Stimulated activated CD8-positive, alpha-beta memory T cell treated with anti-CD3 and anti-CD28 coated beads, Interleukin-12 subunit alpha, Interleukin-12 subunit beta, amount 100 ng/mL, for 24 hours (primary cell): ENCODE measurements at regions not wholly inside any gene's neighbourhood (a gene's known extent, or its start where the extent isn't known, plus 50 kb on each side); places are given as distances from the start of the nearest gene placed in this dataset.

Experiments used
- DNase-seq: peaks from one replicate; pipeline ENCODE4 v3.0.0-alpha.2; 2020; ENCODE audit errors: extremely low read depth

GRCh38 chr14:104341532-104342434 lies 203.4 kb downstream of the KIF26A start:
- no peak for DNase-seq

- no peak for DNase-seq
These were observed 204.3 kb downstream of the KIF26A start for GRCh38 chr14:104342435-104343293.

GRCh38 chr14:104343294-104343625 lies 204.9 kb downstream of the KIF26A start:
- no peak for DNase-seq

GRCh38 chr14:104343690-104344640 lies 205.6 kb downstream of the KIF26A start:
- no peak for DNase-seq

GRCh38 chr14:104344818-104345620 lies 206.6 kb downstream of the KIF26A start:
- DNase-seq: no peak

- DNase-seq: no peak
These were observed 207.5 kb downstream of the KIF26A start for GRCh38 chr14:104345621-104346462.

- no peak for DNase-seq
These were observed 208.2 kb downstream of the KIF26A start for GRCh38 chr14:104346608-104347007.

- DNase-seq: no peak
These were observed 210.4 kb downstream of the KIF26A start for GRCh38 chr14:104348741-104349140.

GRCh38 chr14:104349950-104350349 lies 211.6 kb downstream of the KIF26A start:
- DNase-seq: no peak

- DNase-seq: no peak
These were observed 212.2 kb downstream of the KIF26A start for GRCh38 chr14:104350463-104351185.

- DNase-seq: no peak
These were observed 213.6 kb downstream of the KIF26A start for GRCh38 chr14:104351849-104352492.

- no peak for DNase-seq
These were observed 214.3 kb downstream of the KIF26A start for GRCh38 chr14:104352493-104353220.

GRCh38 chr14:104353221-104353920 lies 215.0 kb downstream of the KIF26A start:
- DNase-seq: no peak

GRCh38 chr14:104353921-104354701 lies 215.7 kb downstream of the KIF26A start:
- no peak for DNase-seq

GRCh38 chr14:104355101-104356019 lies 217.0 kb downstream of the KIF26A start:
- DNase-seq: no peak
